ENCODE measurements at regions not wholly inside any gene's neighbourhood (a gene's known extent, or its start where the extent isn't known, plus 50 kb on each side); places are given as distances from the start of the nearest gene placed in this dataset.

DNA sequence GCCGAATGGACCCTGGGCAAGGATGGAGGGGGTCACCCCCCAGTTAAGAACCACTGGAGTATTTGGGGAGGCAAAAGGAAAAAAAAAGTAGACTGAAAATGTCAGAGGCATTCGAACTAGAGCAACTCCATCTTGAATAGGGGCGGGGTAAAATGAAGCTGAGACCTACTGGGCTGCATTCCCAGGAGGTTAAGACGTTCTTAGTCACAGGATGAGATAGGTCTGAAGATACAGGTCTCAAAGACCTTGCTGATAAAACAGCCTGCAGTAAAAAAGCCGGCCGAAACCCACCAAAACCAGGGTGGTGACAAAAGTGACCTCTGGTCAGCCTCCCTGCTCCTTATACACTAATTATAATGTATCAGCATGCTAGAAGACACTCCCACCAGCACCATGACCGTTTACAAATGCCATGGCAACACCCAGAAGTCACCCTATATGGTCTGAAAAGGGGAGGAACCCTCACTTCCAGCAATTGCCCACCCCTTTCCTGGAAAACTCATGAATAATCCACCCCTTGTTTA is 70.4 kb upstream of the KCNG1 start (continued):
- TF ChIP-seq, protein P1, sequence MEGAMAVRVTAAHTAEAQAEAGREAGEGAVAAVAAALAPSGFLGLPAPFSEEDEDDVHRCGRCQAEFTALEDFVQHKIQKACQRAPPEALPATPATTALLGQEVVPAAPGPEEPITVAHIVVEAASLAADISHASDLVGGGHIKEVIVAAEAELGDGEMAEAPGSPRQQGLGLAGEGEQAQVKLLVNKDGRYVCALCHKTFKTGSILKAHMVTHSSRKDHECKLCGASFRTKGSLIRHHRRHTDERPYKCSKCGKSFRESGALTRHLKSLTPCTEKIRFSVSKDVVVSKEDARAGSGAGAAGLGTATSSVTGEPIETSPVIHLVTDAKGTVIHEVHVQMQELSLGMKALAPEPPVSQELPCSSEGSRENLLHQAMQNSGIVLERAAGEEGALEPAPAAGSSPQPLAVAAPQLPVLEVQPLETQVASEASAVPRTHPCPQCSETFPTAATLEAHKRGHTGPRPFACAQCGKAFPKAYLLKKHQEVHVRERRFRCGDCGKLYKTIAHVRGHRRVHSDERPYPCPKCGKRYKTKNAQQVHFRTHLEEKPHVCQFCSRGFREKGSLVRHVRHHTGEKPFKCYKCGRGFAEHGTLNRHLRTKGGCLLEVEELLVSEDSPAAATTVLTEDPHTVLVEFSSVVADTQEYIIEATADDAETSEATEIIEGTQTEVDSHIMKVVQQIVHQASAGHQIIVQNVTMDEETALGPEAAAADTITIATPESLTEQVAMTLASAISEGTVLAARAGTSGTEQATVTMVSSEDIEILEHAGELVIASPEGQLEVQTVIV (CRISPR knock-in tag; IDR thresholded peaks at IDR 0.05; ENCODE audit: borderline replicate concordance): no peak
- no peak for TF ChIP-seq MAFF (IDR thresholded peaks at IDR 0.05; ENCODE audit: low read length)
- TF ChIP-seq JUND (IDR thresholded peaks at IDR 0.05; ENCODE audit: borderline replicate concordance, low read depth, low read length): no peak
- TF ChIP-seq JUND (tag; IDR thresholded peaks at IDR 0.05; ENCODE audit: borderline replicate concordance, low read depth, low read length): no peak
- no peak for TF ChIP-seq ZNF184 (CRISPR knock-in tag; IDR thresholded peaks at IDR 0.05)
- no peak for TF ChIP-seq RNF2 (IDR thresholded peaks at IDR 0.05)
- no peak for TF ChIP-seq SLC30A9 (CRISPR knock-in tag; IDR thresholded peaks at IDR 0.05)
- no peak for TF ChIP-seq ZNF507 (tag; conservative IDR thresholded peaks at IDR 0.05)
- TF ChIP-seq, protein P2, sequence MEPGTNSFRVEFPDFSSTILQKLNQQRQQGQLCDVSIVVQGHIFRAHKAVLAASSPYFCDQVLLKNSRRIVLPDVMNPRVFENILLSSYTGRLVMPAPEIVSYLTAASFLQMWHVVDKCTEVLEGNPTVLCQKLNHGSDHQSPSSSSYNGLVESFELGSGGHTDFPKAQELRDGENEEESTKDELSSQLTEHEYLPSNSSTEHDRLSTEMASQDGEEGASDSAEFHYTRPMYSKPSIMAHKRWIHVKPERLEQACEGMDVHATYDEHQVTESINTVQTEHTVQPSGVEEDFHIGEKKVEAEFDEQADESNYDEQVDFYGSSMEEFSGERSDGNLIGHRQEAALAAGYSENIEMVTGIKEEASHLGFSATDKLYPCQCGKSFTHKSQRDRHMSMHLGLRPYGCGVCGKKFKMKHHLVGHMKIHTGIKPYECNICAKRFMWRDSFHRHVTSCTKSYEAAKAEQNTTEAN (CRISPR knock-in tag; IDR thresholded peaks at IDR 0.05): no peak
- TF ChIP-seq SAP30 (IDR thresholded peaks at IDR 0.05; ENCODE audit: borderline replicate concordance, insufficient read depth, low read depth, low read length, poor library complexity, severe bottlenecking): no peak
- no peak for TF ChIP-seq HDAC6 (IDR thresholded peaks at IDR 0.05; ENCODE audit: low read depth, low read length)
- TF ChIP-seq GABPB1 (CRISPR knock-in tag; IDR thresholded peaks at IDR 0.05): no peak
- no peak for TF ChIP-seq ZNF830 (CRISPR knock-in tag; IDR thresholded peaks at IDR 0.05)
- TF ChIP-seq ZNF3 (CRISPR knock-in tag; IDR thresholded peaks at IDR 0.05): no peak
- TF ChIP-seq ZNF124 (CRISPR knock-in tag; IDR thresholded peaks at IDR 0.05): no peak
- TF ChIP-seq, protein P3, sequence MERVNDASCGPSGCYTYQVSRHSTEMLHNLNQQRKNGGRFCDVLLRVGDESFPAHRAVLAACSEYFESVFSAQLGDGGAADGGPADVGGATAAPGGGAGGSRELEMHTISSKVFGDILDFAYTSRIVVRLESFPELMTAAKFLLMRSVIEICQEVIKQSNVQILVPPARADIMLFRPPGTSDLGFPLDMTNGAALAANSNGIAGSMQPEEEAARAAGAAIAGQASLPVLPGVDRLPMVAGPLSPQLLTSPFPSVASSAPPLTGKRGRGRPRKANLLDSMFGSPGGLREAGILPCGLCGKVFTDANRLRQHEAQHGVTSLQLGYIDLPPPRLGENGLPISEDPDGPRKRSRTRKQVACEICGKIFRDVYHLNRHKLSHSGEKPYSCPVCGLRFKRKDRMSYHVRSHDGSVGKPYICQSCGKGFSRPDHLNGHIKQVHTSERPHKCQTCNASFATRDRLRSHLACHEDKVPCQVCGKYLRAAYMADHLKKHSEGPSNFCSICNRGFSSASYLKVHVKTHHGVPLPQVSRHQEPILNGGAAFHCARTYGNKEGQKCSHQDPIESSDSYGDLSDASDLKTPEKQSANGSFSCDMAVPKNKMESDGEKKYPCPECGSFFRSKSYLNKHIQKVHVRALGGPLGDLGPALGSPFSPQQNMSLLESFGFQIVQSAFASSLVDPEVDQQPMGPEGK (CRISPR knock-in tag; IDR thresholded peaks at IDR 0.05; ENCODE audit: borderline replicate concordance): peak; percentile 74; the same call in 1 of the 2 replicates
- peak; percentile 91; the same call in 1 of the 2 replicates for TF ChIP-seq ZNF76 (CRISPR knock-in tag; IDR thresholded peaks at IDR 0.05; ENCODE audit: borderline replicate concordance)
- no peak for TF ChIP-seq ZNF224 (CRISPR knock-in tag; IDR thresholded peaks at IDR 0.05)
- no peak for TF ChIP-seq CREM (IDR thresholded peaks at IDR 0.05; ENCODE audit: low read depth)
- no peak for TF ChIP-seq NFYB (IDR thresholded peaks at IDR 0.05; ENCODE audit: extremely low read depth, insufficient read length)
- TF ChIP-seq ZNF551 (CRISPR knock-in tag; IDR thresholded peaks at IDR 0.05): no peak
- no peak for TF ChIP-seq ASH1L (IDR thresholded peaks at IDR 0.05; ENCODE audit: borderline replicate concordance, low read depth, partially characterized antibody)
- TF ChIP-seq, protein P4, sequence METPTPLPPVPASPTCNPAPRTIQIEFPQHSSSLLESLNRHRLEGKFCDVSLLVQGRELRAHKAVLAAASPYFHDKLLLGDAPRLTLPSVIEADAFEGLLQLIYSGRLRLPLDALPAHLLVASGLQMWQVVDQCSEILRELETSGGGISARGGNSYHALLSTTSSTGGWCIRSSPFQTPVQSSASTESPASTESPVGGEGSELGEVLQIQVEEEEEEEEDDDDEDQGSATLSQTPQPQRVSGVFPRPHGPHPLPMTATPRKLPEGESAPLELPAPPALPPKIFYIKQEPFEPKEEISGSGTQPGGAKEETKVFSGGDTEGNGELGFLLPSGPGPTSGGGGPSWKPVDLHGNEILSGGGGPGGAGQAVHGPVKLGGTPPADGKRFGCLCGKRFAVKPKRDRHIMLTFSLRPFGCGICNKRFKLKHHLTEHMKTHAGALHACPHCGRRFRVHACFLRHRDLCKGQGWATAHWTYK (CRISPR knock-in tag; IDR thresholded peaks at IDR 0.05): peak; percentile 80; the same call in 1 of the 2 replicates

Data from K562 (cell line).